GM19240 (cell line): ENCODE measurements at regions not wholly inside any gene's neighbourhood (a gene's known extent, or its start where the extent isn't known, plus 50 kb on each side); places are given as distances from the start of the nearest gene placed in this dataset.
A peak's percentile ranks its signal among the peaks of the same experiment; 100 is the strongest.

Experiments used
- DNase-seq: peaks from one replicate; pipeline ENCODE4 v3.0.0; 2011; ENCODE audit warnings: low spot score; ENCODE audit not compliant: insufficient read length

DNA sequence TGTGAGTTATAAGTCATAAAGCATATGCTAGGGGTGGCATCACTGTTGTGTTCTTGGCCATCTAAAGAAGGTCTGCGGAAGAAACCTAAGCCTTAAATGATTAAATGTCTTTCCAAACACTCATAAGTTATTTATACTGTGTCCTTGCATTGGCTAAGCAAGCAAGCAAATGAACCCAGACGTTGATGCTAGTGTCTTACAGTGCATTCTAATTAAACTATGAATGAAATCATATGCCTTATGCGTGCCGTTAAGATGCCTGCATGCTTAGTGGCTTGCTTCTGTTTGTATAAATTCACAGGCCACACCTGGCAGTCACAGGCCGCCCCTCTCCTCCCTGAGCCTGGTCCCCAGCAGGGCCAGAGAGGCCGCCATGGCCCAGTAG lies 49.9 kb downstream of the RIN2 start:
- DNase-seq: no peak

DNA sequence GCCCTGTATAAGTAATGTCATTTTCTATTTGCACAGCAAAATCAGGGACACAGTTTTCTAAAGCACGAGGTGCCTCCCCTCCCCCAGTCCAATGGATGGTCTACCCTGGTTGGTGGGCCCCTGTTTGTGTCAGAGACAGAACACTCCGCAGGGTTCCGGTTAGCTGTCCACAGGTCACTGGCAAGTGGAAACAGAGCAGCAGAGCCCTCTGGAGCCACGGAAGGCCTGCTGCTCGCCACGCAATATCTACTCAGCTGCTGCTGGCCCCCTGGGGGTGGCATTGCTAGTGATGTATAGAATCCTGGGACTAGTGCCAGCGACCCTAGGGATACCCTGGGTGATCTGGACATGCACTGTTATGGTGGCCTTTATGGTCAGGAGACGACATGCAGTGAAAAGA lies 50.4 kb downstream of the RIN2 start:
- DNase-seq: no peak

DNA sequence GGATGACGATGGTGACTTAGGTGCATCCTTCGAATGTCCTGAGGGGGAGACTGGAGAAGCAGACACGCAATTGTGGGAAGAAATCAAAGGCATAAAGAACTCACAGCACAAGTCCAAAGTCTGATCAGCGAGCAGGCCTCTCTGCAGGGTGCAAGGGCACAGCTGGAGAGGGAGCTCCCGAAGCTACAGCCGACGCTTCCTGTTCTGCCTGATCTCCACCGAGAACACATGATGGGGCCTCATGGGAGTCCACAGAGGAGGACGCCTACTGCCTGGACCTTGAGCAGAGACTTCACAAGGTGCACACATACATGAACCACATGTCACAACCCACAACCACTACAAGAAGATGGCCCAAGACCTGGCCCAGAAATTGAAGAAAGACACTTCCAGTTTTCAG lies 51.4 kb downstream of the RIN2 start:
- DNase-seq: no peak

DNA sequence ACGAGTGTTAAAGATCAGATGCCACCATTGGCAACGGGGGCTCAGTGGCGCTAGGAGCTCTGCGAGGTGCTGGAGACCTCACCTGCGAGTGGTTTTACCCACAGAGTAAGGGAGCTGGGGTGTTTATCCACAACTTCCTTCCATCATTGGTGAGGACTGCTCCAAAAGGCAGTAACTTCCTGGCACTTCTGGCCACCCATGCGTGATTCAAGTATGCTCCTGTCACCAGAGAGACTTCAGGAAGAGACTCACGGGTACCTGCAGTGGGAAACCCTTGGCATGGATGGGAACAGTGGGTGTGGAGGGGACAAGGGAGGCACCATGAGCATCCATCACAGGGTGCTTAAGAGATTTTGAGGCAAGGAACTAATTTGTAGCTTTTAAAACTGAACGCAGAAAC lies 53.2 kb downstream of the RIN2 start:
- DNase-seq: no peak

- no peak for DNase-seq
Measured at GRCh38 chr20:19812056-19812455, 54.0 kb downstream of the RIN2 start.

DNA sequence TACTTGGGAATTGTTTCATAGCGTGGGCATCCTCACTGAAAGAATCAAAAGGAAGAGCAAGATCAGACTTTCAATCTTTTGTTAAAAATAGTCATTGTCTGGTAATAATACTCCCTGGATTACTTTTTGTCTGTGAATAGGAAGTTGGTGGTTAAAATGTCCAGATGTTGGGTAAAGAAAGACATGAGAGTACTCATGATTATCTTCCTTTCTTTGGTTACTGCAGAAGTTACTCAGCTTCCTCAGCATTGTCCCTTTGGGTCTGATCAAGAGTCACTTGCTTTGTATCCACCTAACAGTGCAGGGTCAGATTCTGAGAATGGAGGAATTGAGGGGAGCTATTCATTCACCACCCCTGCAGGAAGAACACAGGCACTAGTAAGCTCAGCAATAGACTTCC lies 54.6 kb downstream of the RIN2 start:
- no peak for DNase-seq

- no peak for DNase-seq
Measured at GRCh38 chr20:19813846-19814640, 56.0 kb downstream of the RIN2 start.

GRCh38 chr20:19815553-19815991 lies 57.5 kb downstream of the RIN2 start:
- no peak for DNase-seq

- DNase-seq: no peak
Measured at GRCh38 chr20:19816386-19816785, 58.3 kb downstream of the RIN2 start.

DNA sequence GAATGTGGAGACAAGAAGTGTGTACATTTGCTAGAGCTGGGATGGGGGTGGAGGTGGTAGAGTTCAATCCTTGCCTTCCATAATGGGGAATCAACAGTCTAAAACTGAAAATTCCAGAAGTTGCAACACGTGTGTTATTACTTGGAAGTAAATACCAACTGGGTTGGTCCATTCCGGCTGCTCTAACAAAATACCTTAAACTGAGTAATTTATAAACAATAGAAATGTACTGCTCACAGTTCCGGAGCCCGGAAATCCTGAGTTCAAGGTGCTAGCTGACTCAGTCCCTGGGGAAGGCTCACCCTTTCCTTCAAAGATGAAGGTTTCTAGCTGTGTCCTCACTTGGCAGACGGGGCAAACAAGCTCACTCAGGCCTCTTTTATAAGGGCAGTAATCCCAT lies 59.0 kb downstream of the RIN2 start:
- no peak for DNase-seq

GRCh38 chr20:19819149-19819548 lies 61.1 kb downstream of the RIN2 start:
- DNase-seq: no peak

DNA sequence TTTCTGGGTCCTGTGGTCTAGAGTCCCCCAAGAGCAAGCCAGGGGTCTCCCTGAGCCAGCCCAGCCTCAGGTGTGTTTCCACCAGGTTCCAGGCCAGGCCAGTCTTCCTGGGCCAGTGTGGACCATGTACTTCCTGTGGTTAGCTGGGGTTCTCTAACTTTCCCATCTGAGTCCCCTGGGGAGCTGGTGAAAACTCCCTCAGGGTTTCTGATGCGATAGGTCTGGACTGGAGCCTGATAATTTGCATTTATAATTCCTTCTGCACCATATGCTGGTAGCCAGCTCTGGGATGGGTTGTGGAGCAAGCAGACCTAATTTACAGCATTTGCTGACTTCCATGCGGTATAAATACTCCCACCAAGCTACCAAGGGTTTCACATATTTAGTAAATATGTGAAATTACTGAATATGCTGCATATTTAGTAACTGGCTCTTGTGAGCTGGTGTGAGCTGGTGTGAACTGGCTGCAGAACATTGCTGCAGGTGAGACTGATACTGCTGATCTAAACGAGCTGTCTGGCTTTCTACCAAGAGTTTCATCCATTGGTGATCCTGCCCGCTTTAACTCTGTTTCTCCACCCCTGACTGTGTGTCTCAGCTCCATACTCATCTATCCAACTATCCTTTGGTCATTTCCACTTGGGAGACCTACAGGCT lies 62.6 kb downstream of the RIN2 start:
- no peak for DNase-seq

- no peak for DNase-seq
Measured at GRCh38 chr20:19821606-19822005, 63.5 kb downstream of the RIN2 start.

- no peak for DNase-seq
Measured at GRCh38 chr20:19823216-19823615, 65.2 kb downstream of the RIN2 start.

- no peak for DNase-seq
Measured at GRCh38 chr20:19823971-19824370, 65.9 kb downstream of the RIN2 start.

- no peak for DNase-seq
Measured at GRCh38 chr20:19824861-19825260, 66.8 kb downstream of the RIN2 start.

DNA sequence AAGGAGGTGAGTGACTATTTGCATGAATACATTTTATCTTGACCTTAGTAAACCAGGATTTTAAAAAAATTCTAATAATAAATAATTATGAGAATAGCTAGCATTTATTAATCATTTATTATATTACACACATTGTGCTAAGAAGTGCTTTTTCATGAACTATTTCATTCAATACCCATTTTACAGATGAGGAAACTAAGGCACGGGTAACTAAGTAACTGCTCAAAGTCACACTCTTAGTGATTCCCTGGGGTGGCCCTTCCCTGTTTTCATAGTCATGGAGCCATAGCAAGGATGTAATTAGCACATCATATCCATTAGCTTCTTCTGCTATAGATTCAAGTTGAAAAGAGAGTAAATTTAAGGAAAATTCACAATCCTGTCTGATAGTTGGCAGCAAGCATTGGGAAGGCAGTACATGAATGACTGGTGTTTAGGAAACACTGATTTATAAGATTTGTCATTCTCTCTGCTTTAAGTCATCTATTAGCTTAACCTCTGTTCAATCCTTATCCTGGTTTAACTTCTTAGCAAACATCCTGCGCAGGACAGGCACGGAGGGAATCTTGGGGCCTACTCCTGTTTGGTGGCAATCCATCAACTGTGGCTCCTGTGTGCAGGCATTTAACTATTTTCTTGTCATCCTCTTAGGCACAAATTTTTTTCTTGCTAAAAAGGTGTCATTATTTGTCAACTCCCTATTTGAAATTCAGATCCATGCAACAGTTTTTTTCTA lies 68.3 kb downstream of the RIN2 start:
- no peak for DNase-seq

DNA sequence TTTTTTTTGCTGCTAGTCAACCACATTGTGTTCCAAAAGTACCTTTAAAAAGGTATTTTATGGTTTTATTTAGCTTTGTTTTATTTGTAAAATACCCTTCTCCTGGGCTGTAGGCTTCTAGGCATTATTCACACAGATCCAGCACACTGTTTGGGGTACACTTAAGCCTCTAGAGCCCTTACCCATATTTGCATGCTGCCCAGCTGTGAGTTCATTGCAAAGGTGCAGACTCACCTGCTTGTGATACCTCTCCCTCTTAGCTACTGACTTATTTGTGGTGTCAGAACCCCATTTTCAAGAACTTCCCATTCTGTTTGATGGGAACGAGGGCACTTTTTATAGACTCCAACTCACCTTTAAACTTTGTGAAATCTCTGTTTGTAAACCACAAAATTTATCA lies 69.8 kb downstream of the RIN2 start:
- DNase-seq: no peak

GRCh38 chr20:19828232-19828631 lies 70.2 kb downstream of the RIN2 start:
- peak; percentile 57 for DNase-seq

- no peak for DNase-seq
Measured at GRCh38 chr20:19830211-19830785, 72.2 kb downstream of the RIN2 start.

- no peak for DNase-seq
Measured at GRCh38 chr20:19832875-19833274, 74.8 kb downstream of the RIN2 start.

GRCh38 chr20:19833395-19833794 lies 75.3 kb downstream of the RIN2 start:
- DNase-seq: no peak
